T-cell (primary cell): ENCODE measurements at regions not wholly inside any gene's neighbourhood (a gene's known extent, or its start where the extent isn't known, plus 50 kb on each side); places are given as distances from the start of the nearest gene placed in this dataset.

Source experiments
- ATAC-seq, 4 experiments: fragments of 200-7000 bp in 3 of 4; fragments of 150-1000 bp in 1 of 4; cut with Tn5 transposase; replicated peaks in 1 of 4; 1 replicate in 3 of 4; 2 replicates in 1 of 4; pipeline ENCODE4 v1.10.0; 2021; ENCODE audit warnings: moderate library complexity in 3 of 4, mild to moderate bottlenecking in 2 of 4, moderate number of reproducible peaks in 1 of 4
- CTCF ChIA-PET, 2 donors: fragments of 300-600 bp; sonication (Branson Sonifier 250); formaldehyde crosslinking; loops; one replicate each; lab custom pipeline; 2022; ENCODE audit warnings: antibody characterized with exemption in 2 of 2; lab: Charles Lee
- POLR2A ChIA-PET, 2 donors: fragments of 300-600 bp; sonication (Branson Sonifier 250); formaldehyde crosslinking; loops; one replicate each; lab custom pipeline; 2022; ENCODE audit warnings: antibody characterized with exemption in 2 of 2; lab: Charles Lee
- DNase-seq, 35 experiments: peaks; one replicate each; pipeline versions ENCODE4 v3.0.0 to v3.0.0-alpha.2; 2013 to 2023
- H3K27ac ChIP-seq: one replicate; pipeline ENCODE4 v1.5.1; 2013; ENCODE audit warnings: low read length
- H3K27me3 ChIP-seq, 2 experiments: replicated peaks in 1 of 2; 1 replicate in 1 of 2; 2 replicates in 1 of 2; pipeline versions ENCODE4 v1.6.1 to v1.7.0; 2013; ENCODE audit warnings: low read length in 1 of 2, mixed read lengths in 1 of 2; ENCODE audit not compliant: control insufficient read depth in 2 of 2, insufficient read depth in 2 of 2; ENCODE audit errors: extremely low read depth in 1 of 2
- H3K36me3 ChIP-seq, 2 donors: 1 replicate in 1 of 2; 2 replicates in 1 of 2; pipeline versions ENCODE4 v1.6.1 to v1.7.0; 2013; ENCODE audit warnings: low read length in 1 of 2; ENCODE audit not compliant: control insufficient read depth in 2 of 2, insufficient read depth in 1 of 2; ENCODE audit errors: extremely low read depth in 1 of 2
- H3K4me1 ChIP-seq, 2 experiments: 1 replicate in 1 of 2; 2 replicates in 1 of 2; pipeline versions ENCODE4 v1.6.1 to v1.7.0; 2013; ENCODE audit warnings: low read length in 2 of 2, mixed read lengths in 1 of 2; ENCODE audit not compliant: insufficient read depth in 2 of 2, control insufficient read depth in 1 of 2; ENCODE audit errors: extremely low read depth in 1 of 2
- H3K4me3 ChIP-seq, 2 donors: 1 replicate in 1 of 2; 2 replicates in 1 of 2; pipeline versions ENCODE4 v1.5.1 to v1.7.0; 2013; ENCODE audit warnings: mild to moderate bottlenecking in 2 of 2, low read length in 1 of 2, moderate library complexity in 1 of 2; ENCODE audit not compliant: control insufficient read depth in 1 of 2; ENCODE audit errors: extremely low read depth in 1 of 2
- H3K9me3 ChIP-seq: 2 replicates; pipeline ENCODE4 v1.7.0; 2013
- H3K27ac Mint-ChIP-seq, 2 donors: one replicate each; pipeline ENCODE4 v1.8.0; 2020 to 2021; ENCODE audit warnings: mild to moderate bottlenecking in 2 of 2, mixed read lengths in 2 of 2
- H3K27me3 Mint-ChIP-seq, 2 donors: one replicate each; pipeline ENCODE4 v1.8.0; 2021 to 2022; ENCODE audit warnings: mixed read lengths in 2 of 2
- H3K36me3 Mint-ChIP-seq: one replicate; pipeline ENCODE4 v1.8.0; 2021; ENCODE audit warnings: mixed read lengths
- H3K4me1 Mint-ChIP-seq, 3 donors: one replicate each; pipeline ENCODE4 v1.8.0; 2020 to 2022; ENCODE audit warnings: mixed read lengths in 3 of 3, mild to moderate bottlenecking in 1 of 3
- H3K4me3 Mint-ChIP-seq, 3 donors: one replicate each; pipeline ENCODE4 v1.8.0; 2020 to 2022; ENCODE audit warnings: mild to moderate bottlenecking in 3 of 3, mixed read lengths in 3 of 3, moderate library complexity in 3 of 3
- H3K9me3 Mint-ChIP-seq, 3 donors: one replicate each; pipeline ENCODE4 v1.8.0; 2020 to 2022; ENCODE audit warnings: mixed read lengths in 3 of 3
- WGBS: methylation state at CpG from one replicate; pipeline ENCODE4 v1.1.5; 2013; ENCODE audit warnings: missing lambda C conversion rate; ENCODE audit not compliant: insufficient coverage; 5-methylcytosine and 5-hydroxymethylcytosine counted together

- Histone ChIP-seq H3K27ac (no peak overlapping the region), H3K4me3 (no peak overlapping the region), H3K27me3 (peaks cover 0 to 27% of the 10 kb centered on the region in 2 experiments), H3K4me1 (no peaks in the 10 kb centered on the region), H3K9me3 (no peaks in the 10 kb centered on the region), H3K36me3 (no peaks in the 10 kb centered on the region)
- Mint-ChIP-seq H3K4me3 (no peak overlapping the region), H3K4me1 (no peaks in the 10 kb centered on the region), H3K27me3 (peaks cover 5 to 10% of the 10 kb centered on the region in 2 donors), H3K9me3 (no peaks in the 10 kb centered on the region), H3K36me3 (no peaks in the 10 kb centered on the region), H3K27ac (no peak overlapping the region)
- ATAC-seq (no peak), DNase-seq (no peak)
- WGBS = 71% methylated on average over 3 of the region's 8 CpGs
- ChIA-PET CTCF (no interaction called here), POLR2A (no interaction called here)
These were observed 52.8 kb upstream of the TRABD2B start for GRCh38 chr1:48049823-48050535.

- Histone ChIP-seq H3K4me1 (no peaks in the 10 kb centered on the region), H3K36me3 (no peaks in the 10 kb centered on the region), H3K27ac (no peak overlapping the region), H3K9me3 (no peaks in the 10 kb centered on the region), H3K27me3 (peaks cover 0 to 21% of the 10 kb centered on the region in 2 experiments), H3K4me3 (no peak overlapping the region)
- Mint-ChIP-seq H3K36me3 (no peaks in the 10 kb centered on the region), H3K9me3 (no peaks in the 10 kb centered on the region), H3K27me3 (peaks cover 2 to 10% of the 10 kb centered on the region in 2 donors), H3K27ac (no peak overlapping the region), H3K4me3 (no peak overlapping the region), H3K4me1 (no peaks in the 10 kb centered on the region)
- POLR2A ChIA-PET = no interaction called here
- CTCF ChIA-PET = no interaction called here
- WGBS = 86% methylated on average over 5 of the region's 7 CpGs
- DNase-seq (no peak), ATAC-seq (no peak)
These were observed 51.8 kb upstream of the TRABD2B start for GRCh38 chr1:48048980-48049379.

GRCh38 chr1:48048064-48048463 lies 50.9 kb upstream of the TRABD2B start:
- POLR2A ChIA-PET = no interaction called here
- Mint-ChIP-seq H3K36me3 (no peaks in the 10 kb centered on the region), H3K27me3 (peaks cover 2 to 5% of the 10 kb centered on the region in 2 donors), H3K9me3 (no peaks in the 10 kb centered on the region), H3K4me3 (no peak overlapping the region), H3K27ac (no peak overlapping the region), H3K4me1 (no peaks in the 10 kb centered on the region)
- H3K9me3 ChIP-seq = no peaks in the 10 kb centered on the region
- CTCF ChIA-PET = no interaction called here
- H3K27me3 ChIP-seq = peaks cover 0 to 21% of the 10 kb centered on the region in 2 experiments
- H3K36me3 ChIP-seq = no peaks in the 10 kb centered on the region
- H3K4me1 ChIP-seq = no peaks in the 10 kb centered on the region
- no peak overlapping the region for H3K4me3 ChIP-seq
- no peak overlapping the region for H3K27ac ChIP-seq
- DNase-seq (no peak), ATAC-seq (no peak)
- WGBS = 85% methylated on average over 4 of the region's 4 CpGs

- DNase-seq (no peak), ATAC-seq (no peak)
- Histone ChIP-seq H3K27ac (no peak overlapping the region), H3K36me3 (no peaks in the 10 kb centered on the region), H3K4me3 (no peak overlapping the region), H3K4me1 (no peaks in the 10 kb centered on the region), H3K9me3 (no peaks in the 10 kb centered on the region), H3K27me3 (peaks cover 0 to 21% of the 10 kb centered on the region in 2 experiments)
- H3K36me3 Mint-ChIP-seq = no peaks in the 10 kb centered on the region
- no peaks in the 10 kb centered on the region for H3K9me3 Mint-ChIP-seq
- POLR2A ChIA-PET = no interaction called here
- CTCF ChIA-PET = no interaction called here
- H3K4me1 Mint-ChIP-seq = no peaks in the 10 kb centered on the region
- H3K4me3 Mint-ChIP-seq = no peak overlapping the region
- H3K27me3 Mint-ChIP-seq = peaks cover 3 to 5% of the 10 kb centered on the region in 2 donors
- 55% methylated on average over 2 of the region's 4 CpGs for WGBS
- H3K27ac Mint-ChIP-seq = no peak overlapping the region
These were observed 49.9 kb upstream of the TRABD2B start for GRCh38 chr1:48047116-48047515.
